NB4 (cell line): ENCODE measurements at regions not wholly inside any gene's neighbourhood (a gene's known extent, or its start where the extent isn't known, plus 50 kb on each side); places are given as distances from the start of the nearest gene placed in this dataset.

Source experiments
- DNase-seq: peaks from one replicate; pipeline ENCODE4 v3.0.0; 2010; ENCODE audit warnings: low read depth
- H3K4me3 ChIP-seq: one replicate; pipeline ENCODE4 v1.5.1; 2011; ENCODE audit warnings: mild to moderate bottlenecking, low read depth, low read length, moderate library complexity
- CTCF ChIP-seq: IDR thresholded peaks from one replicate; pipeline ENCODE4 v1.5.1; 2012; ENCODE audit warnings: low read depth, low read length
- MAX ChIP-seq: IDR thresholded peaks from 2 replicates; pipeline ENCODE4 v1.6.1; 2011; ENCODE audit warnings: low read depth, low read length
- MYC ChIP-seq: IDR thresholded peaks from 2 replicates; pipeline ENCODE4 v1.6.1; 2011; ENCODE audit warnings: low read depth, low read length
- POLR2A ChIP-seq: IDR thresholded peaks from 2 replicates; pipeline ENCODE4 v1.6.1; 2011; ENCODE audit warnings: mild to moderate bottlenecking; ENCODE audit not compliant: insufficient read length; ENCODE audit errors: extremely low read depth

- H3K4me3 ChIP-seq: no peak overlapping the region
- no peak for TF ChIP-seq MAX
- no peak for TF ChIP-seq CTCF
- TF ChIP-seq MYC: no peak
- no peak for TF ChIP-seq POLR2A
- no peak for DNase-seq
Measured at GRCh38 chrX:140447150-140447549, 57.7 kb downstream of the SOX3 start.

- no peak overlapping the region for H3K4me3 ChIP-seq
- no peak for DNase-seq
- TF ChIP-seq MAX (no peak), POLR2A (no peak), MYC (no peak), CTCF (no peak)
Measured at GRCh38 chrX:140440876-140441275, 64.0 kb downstream of the SOX3 start.

GRCh38 chrX:140439476-140439875 lies 65.4 kb downstream of the SOX3 start:
- H3K4me3 ChIP-seq: no peak overlapping the region
- DNase-seq: no peak
- TF ChIP-seq POLR2A (no peak), MAX (no peak), MYC (no peak), CTCF (no peak)

- no peak for TF ChIP-seq MYC
- no peak for TF ChIP-seq POLR2A
- no peak for TF ChIP-seq MAX
- TF ChIP-seq CTCF: no peak
- no peak for DNase-seq
- no peak overlapping the region for H3K4me3 ChIP-seq
Measured at GRCh38 chrX:140434347-140434746, 70.5 kb downstream of the SOX3 start.

- no peak for DNase-seq
- H3K4me3 ChIP-seq: no peak overlapping the region
- no peak for TF ChIP-seq POLR2A
- TF ChIP-seq MAX: no peak
- no peak for TF ChIP-seq MYC
- TF ChIP-seq CTCF: no peak
Measured at GRCh38 chrX:140433582-140433981, 71.3 kb downstream of the SOX3 start.
